ENCODE measurements at regions not wholly inside any gene's neighbourhood (a gene's known extent, or its start where the extent isn't known, plus 50 kb on each side); places are given as distances from the start of the nearest gene placed in this dataset.

GRCh38 chr14:34331728-34332623 lies 130.1 kb downstream of the SPTSSA start (continued):
- TF ChIP-seq IKZF5 (CRISPR knock-in tag; IDR thresholded peaks at IDR 0.05) (no peak; the same call in none of the 2 replicates), SAP130 (CRISPR knock-in tag; IDR thresholded peaks at IDR 0.05; ENCODE audit: low read depth) (peak; percentile 67), ZBTB26 (CRISPR knock-in tag; IDR thresholded peaks at IDR 0.05; ENCODE audit: borderline replicate concordance) (peak; percentile 76), ZNF639 (CRISPR knock-in tag; conservative IDR thresholded peaks at IDR 0.05) (peak; percentile 13), NCOA5 (CRISPR knock-in tag; IDR thresholded peaks at IDR 0.05) (0 out of 2 replicates have a peak, but pooled peaks have one; percentile 50), IRF9 (CRISPR knock-in tag; IDR thresholded peaks at IDR 0.05; ENCODE audit: borderline replicate concordance) (no peak), KLF16 (CRISPR knock-in tag; IDR thresholded peaks at IDR 0.05) (peak in 1 of 2 experiments; percentile 45; a peak in 2 of 4 replicates), MXI1 (IDR thresholded peaks at IDR 0.05; ENCODE audit: borderline replicate concordance, low read depth, low read length) (no peak), ZNF281 (CRISPR knock-in tag; IDR thresholded peaks at IDR 0.05; ENCODE audit: borderline replicate concordance) (peak; percentile 30; the same call in 1 of the 2 replicates), LBX2 (CRISPR knock-in tag; IDR thresholded peaks at IDR 0.05; ENCODE audit: borderline replicate concordance) (0 out of 2 replicates have a peak, but pooled peaks have one; percentile 48), ZFP36L1 (CRISPR knock-in tag; IDR thresholded peaks at IDR 0.05) (peak; percentile 89), ZNF20 (CRISPR knock-in tag; IDR thresholded peaks at IDR 0.05) (no peak), TGIF2 (CRISPR knock-in tag; IDR thresholded peaks at IDR 0.05) (no peak), ZNF33A (CRISPR knock-in tag; IDR thresholded peaks at IDR 0.05; ENCODE audit: borderline replicate concordance) (no peak), ZSCAN12 (CRISPR knock-in tag; IDR thresholded peaks at IDR 0.05) (no peak), ZNF550 (CRISPR knock-in tag; IDR thresholded peaks at IDR 0.05; ENCODE audit: borderline replicate concordance) (0 out of 2 replicates have a peak, but pooled peaks have one; percentile 92), TCF7L2 (IDR thresholded peaks at IDR 0.05; ENCODE audit: low read depth, low read length) (no peak), HNRNPH1 (optimal IDR thresholded peaks at IDR 0.05; ENCODE audit: low read depth, low read length) (no peak), ZNF333 (CRISPR knock-in tag; IDR thresholded peaks at IDR 0.05; ENCODE audit: borderline replicate concordance) (no peak), ZNF850 (CRISPR knock-in tag; conservative IDR thresholded peaks at IDR 0.05) (no peak)

Measured in HepG2 (cell line).